ENCODE measurements at regions not wholly inside any gene's neighbourhood (a gene's known extent, or its start where the extent isn't known, plus 50 kb on each side); places are given as distances from the start of the nearest gene placed in this dataset.

DNA sequence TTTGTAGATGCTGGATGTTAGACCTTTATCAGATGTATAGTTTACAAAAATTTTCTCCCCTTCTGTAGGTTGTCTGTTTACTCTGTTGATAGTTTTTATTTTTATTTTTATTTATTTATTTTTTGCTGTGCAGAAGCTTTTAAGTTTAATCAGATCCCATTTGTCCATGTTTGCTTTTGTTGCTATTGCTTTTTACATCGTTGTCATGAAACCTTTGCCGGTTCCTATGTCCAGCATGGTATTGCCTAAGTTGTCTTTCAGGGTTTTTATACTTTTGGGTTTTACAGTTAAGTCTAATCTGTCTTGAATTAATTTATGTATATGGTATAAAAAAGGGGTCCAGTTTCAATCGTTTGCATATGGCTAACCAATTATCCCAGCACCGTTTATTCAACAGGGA is 819.5 kb downstream of the KCNT2 start:
- ChIA-PET CTCF (no interaction called here), POLR2A (no interaction called here)
- H3K27me3 ChIP-seq (ENCODE audit: insufficient read depth, low read length, poor library complexity, severe bottlenecking), result no peaks in the 10 kb centered on the region
- H3K27ac ChIP-seq (ENCODE audit: low read depth, low read length), result no peak overlapping the region
- no peak for DNase-seq
- peaks cover 2 to 6% (median 3%) of the 10 kb centered on the region in 5 donors for H3K9me3 Mint-ChIP-seq
- no peaks in the 10 kb centered on the region for H3K36me3 Mint-ChIP-seq
- H3K9me3 ChIP-seq (ENCODE audit: low read length), result no peaks in the 10 kb centered on the region
- H3K4me3 Mint-ChIP-seq, result no peak overlapping the region
- no peaks in the 10 kb centered on the region for H3K36me3 ChIP-seq (ENCODE audit: insufficient read depth, low read length)
- no peaks in the 10 kb centered on the region for H3K4me1 Mint-ChIP-seq
- H3K4me3 ChIP-seq (ENCODE audit: low read length), result no peak overlapping the region
- H3K4me1 ChIP-seq (ENCODE audit: insufficient read depth, low read length), result no peaks in the 10 kb centered on the region
- H3K27ac Mint-ChIP-seq, result no peak overlapping the region
- H3K27me3 Mint-ChIP-seq, result no peaks in the 10 kb centered on the region

DNA sequence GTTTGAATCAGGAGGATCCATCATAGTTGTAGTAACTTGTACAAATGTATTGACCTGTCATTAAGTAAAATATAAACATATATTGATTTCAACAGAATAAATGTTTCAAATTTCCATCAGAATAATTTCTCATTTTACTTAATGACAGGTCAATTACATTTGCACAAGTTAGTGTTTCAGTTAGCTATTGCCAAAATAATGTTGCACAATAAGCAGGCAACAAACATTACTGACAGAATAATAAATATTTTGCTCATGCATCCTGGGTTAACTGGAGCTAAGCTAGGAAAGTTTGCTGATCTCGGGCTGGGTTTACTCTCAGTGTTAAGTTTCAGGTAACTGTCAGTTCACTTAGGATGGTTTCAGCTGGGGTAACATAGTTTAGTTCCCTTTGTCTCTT is 822.4 kb downstream of the KCNT2 start:
- POLR2A ChIA-PET, result no interaction called here
- DNase-seq, result no peak
- Histone ChIP-seq H3K4me1 (ENCODE audit: insufficient read depth, low read length) (no peaks in the 10 kb centered on the region), H3K9me3 (ENCODE audit: low read length) (no peaks in the 10 kb centered on the region), H3K4me3 (ENCODE audit: low read length) (no peak overlapping the region), H3K36me3 (ENCODE audit: insufficient read depth, low read length) (no peaks in the 10 kb centered on the region), H3K27me3 (ENCODE audit: insufficient read depth, low read length, poor library complexity, severe bottlenecking) (no peaks in the 10 kb centered on the region), H3K27ac (ENCODE audit: low read depth, low read length) (no peak overlapping the region)
- Mint-ChIP-seq H3K27me3 (no peaks in the 10 kb centered on the region), H3K27ac (no peak overlapping the region), H3K36me3 (no peaks in the 10 kb centered on the region), H3K4me3 (no peak overlapping the region), H3K9me3 (peaks cover 2 to 8% (median 3%) of the 10 kb centered on the region in 5 donors), H3K4me1 (no peaks in the 10 kb centered on the region)
- CTCF ChIA-PET, result no interaction called here

DNA sequence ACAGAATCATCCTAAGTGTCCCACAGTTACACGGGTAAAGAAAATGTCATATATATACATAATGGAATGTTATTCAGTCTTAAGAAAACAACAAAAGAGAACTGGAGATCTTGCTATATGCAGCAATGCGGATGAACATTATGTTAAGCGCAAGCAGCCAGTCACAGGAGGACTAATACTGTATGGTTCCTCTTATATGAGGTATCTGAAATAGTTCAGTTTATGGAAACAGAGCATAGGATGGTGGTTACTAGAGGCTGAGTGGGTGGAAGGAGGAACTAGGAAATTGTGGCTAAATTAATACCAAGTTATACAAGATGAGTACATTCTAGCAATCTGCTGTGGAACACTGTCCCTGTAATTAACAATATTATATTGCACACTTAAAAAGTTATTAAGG is 834.3 kb downstream of the KCNT2 start:
- H3K27me3 Mint-ChIP-seq, result no peaks in the 10 kb centered on the region
- ChIA-PET CTCF (no interaction called here), POLR2A (no interaction called here)
- Histone ChIP-seq H3K9me3 (ENCODE audit: low read length) (no peaks in the 10 kb centered on the region), H3K4me3 (ENCODE audit: low read length) (no peak overlapping the region), H3K27me3 (ENCODE audit: insufficient read depth, low read length, poor library complexity, severe bottlenecking) (no peaks in the 10 kb centered on the region), H3K4me1 (ENCODE audit: insufficient read depth, low read length) (no peaks in the 10 kb centered on the region), H3K27ac (ENCODE audit: low read depth, low read length) (no peak overlapping the region), H3K36me3 (ENCODE audit: insufficient read depth, low read length) (no peaks in the 10 kb centered on the region)
- H3K27ac Mint-ChIP-seq, result no peak overlapping the region
- no peak for DNase-seq
- no peak overlapping the region for H3K4me3 Mint-ChIP-seq
- no peaks in the 10 kb centered on the region for H3K36me3 Mint-ChIP-seq
- no peaks in the 10 kb centered on the region for H3K4me1 Mint-ChIP-seq
- H3K9me3 Mint-ChIP-seq, result peaks cover 0 to under 1% (median 0%) of the 10 kb centered on the region in 5 donors

DNA sequence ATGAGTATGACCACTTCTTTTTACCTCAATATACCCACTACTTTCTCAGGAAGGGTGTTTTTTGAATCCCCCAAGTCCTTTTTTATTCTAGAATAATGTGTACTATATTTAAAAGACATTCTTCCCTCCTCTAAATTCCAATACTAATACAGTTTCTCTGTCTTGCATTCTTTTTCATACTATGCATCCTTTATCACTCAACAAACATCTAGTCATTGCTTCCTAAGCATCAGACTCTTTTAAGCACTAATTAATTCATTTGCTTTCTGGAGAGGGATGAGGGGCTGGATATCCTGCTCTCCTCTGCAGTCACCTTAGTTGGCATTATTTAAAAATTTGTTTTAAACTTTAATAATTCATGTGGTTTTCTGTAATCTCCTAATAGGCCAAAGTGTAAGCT is 838.8 kb downstream of the KCNT2 start:
- Mint-ChIP-seq H3K4me3 (no peak overlapping the region), H3K27ac (no peak overlapping the region), H3K4me1 (no peaks in the 10 kb centered on the region), H3K27me3 (no peaks in the 10 kb centered on the region), H3K36me3 (no peaks in the 10 kb centered on the region), H3K9me3 (no peaks in the 10 kb centered on the region)
- no peaks in the 10 kb centered on the region for H3K36me3 ChIP-seq (ENCODE audit: insufficient read depth, low read length)
- H3K9me3 ChIP-seq (ENCODE audit: low read length), result no peaks in the 10 kb centered on the region
- H3K27me3 ChIP-seq (ENCODE audit: insufficient read depth, low read length, poor library complexity, severe bottlenecking), result no peaks in the 10 kb centered on the region
- H3K4me1 ChIP-seq (ENCODE audit: insufficient read depth, low read length), result no peaks in the 10 kb centered on the region
- H3K4me3 ChIP-seq (ENCODE audit: low read length), result no peak overlapping the region
- ChIA-PET POLR2A (no interaction called here), CTCF (no interaction called here)
- no peak for DNase-seq
- H3K27ac ChIP-seq (ENCODE audit: low read depth, low read length), result no peak overlapping the region

DNA sequence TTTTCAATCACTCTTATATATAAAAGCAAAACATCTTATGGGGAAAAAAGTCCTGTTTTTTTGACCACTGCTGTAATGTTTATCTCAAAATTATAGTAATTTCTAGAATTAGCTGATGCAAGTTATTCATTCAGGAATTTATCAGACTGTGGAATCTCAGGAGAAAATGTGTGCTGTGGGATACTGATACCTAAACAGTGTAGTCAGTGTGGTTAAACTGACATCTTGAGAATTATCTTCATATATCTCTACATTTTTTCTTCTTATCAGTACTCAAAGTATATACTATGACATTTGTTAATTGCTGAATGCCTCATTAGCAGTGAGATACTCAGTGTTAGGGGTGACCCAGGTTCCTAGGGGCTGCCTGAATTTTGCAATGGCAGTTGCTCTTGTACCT is 839.3 kb downstream of the KCNT2 start:
- no peaks in the 10 kb centered on the region for H3K36me3 ChIP-seq (ENCODE audit: insufficient read depth, low read length)
- H3K27ac ChIP-seq (ENCODE audit: low read depth, low read length), result no peak overlapping the region
- ChIA-PET CTCF (no interaction called here), POLR2A (no interaction called here)
- Mint-ChIP-seq H3K4me3 (no peak overlapping the region), H3K9me3 (no peaks in the 10 kb centered on the region), H3K27me3 (no peaks in the 10 kb centered on the region), H3K27ac (no peak overlapping the region), H3K36me3 (no peaks in the 10 kb centered on the region), H3K4me1 (no peaks in the 10 kb centered on the region)
- no peaks in the 10 kb centered on the region for H3K9me3 ChIP-seq (ENCODE audit: low read length)
- no peak overlapping the region for H3K4me3 ChIP-seq (ENCODE audit: low read length)
- no peaks in the 10 kb centered on the region for H3K4me1 ChIP-seq (ENCODE audit: insufficient read depth, low read length)
- no peaks in the 10 kb centered on the region for H3K27me3 ChIP-seq (ENCODE audit: insufficient read depth, low read length, poor library complexity, severe bottlenecking)
- DNase-seq, result no peak

DNA sequence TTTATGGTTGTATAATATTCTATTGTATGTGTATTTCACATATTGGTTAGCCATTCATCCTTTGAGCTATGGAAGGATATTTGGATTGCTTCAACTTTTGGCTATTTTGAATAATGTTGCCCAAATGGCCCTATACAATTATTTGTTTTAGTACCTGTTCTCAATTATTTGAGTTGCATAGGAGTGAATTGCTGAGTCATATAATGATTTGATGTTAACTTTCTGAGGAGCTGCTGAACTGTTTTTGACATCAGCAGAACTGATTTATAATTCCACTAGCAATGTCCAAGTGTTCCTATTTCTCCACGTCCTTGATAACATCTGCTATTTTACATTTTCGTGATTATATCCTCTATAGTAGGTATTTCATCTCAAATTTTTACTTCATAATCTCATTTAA is 839.9 kb downstream of the KCNT2 start:
- ChIA-PET CTCF (no interaction called here), POLR2A (no interaction called here)
- Mint-ChIP-seq H3K4me1 (no peaks in the 10 kb centered on the region), H3K27me3 (no peaks in the 10 kb centered on the region), H3K36me3 (no peaks in the 10 kb centered on the region), H3K9me3 (no peaks in the 10 kb centered on the region), H3K27ac (no peak overlapping the region), H3K4me3 (no peak overlapping the region)
- no peak overlapping the region for H3K27ac ChIP-seq (ENCODE audit: low read depth, low read length)
- H3K36me3 ChIP-seq (ENCODE audit: insufficient read depth, low read length), result no peaks in the 10 kb centered on the region
- DNase-seq, result no peak
- no peak overlapping the region for H3K4me3 ChIP-seq (ENCODE audit: low read length)
- no peaks in the 10 kb centered on the region for H3K27me3 ChIP-seq (ENCODE audit: insufficient read depth, low read length, poor library complexity, severe bottlenecking)
- no peaks in the 10 kb centered on the region for H3K9me3 ChIP-seq (ENCODE audit: low read length)
- H3K4me1 ChIP-seq (ENCODE audit: insufficient read depth, low read length), result no peaks in the 10 kb centered on the region

DNA sequence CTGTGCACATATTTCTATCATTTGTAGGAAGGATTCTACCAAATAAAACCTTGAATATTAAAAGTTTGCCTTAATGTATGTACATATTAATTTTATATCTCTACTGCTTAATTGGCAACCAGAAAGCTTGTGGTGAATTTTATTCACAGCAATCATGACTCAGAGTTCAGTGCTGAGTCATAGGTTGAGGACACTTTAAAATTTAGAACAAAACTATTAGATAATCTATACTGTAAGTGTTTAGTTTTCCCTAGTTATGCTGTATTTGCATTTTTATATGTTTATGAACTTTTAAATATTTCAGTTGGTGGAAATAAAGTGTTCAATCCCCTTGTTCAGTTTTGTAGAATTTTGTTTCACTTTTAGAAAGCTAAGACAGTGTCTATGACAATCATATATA is 841.5 kb downstream of the KCNT2 start:
- Mint-ChIP-seq H3K27me3 (no peaks in the 10 kb centered on the region), H3K4me3 (no peak overlapping the region), H3K27ac (no peak overlapping the region), H3K36me3 (no peaks in the 10 kb centered on the region), H3K4me1 (no peaks in the 10 kb centered on the region), H3K9me3 (no peaks in the 10 kb centered on the region)
- POLR2A ChIA-PET, result no interaction called here
- no peaks in the 10 kb centered on the region for H3K27me3 ChIP-seq (ENCODE audit: insufficient read depth, low read length, poor library complexity, severe bottlenecking)
- no peak for DNase-seq
- H3K36me3 ChIP-seq (ENCODE audit: insufficient read depth, low read length), result no peaks in the 10 kb centered on the region
- no peaks in the 10 kb centered on the region for H3K4me1 ChIP-seq (ENCODE audit: insufficient read depth, low read length)
- H3K9me3 ChIP-seq (ENCODE audit: low read length), result no peaks in the 10 kb centered on the region
- CTCF ChIA-PET, result no interaction called here
- H3K4me3 ChIP-seq (ENCODE audit: low read length), result no peak overlapping the region
- H3K27ac ChIP-seq (ENCODE audit: low read depth, low read length), result no peak overlapping the region

DNA sequence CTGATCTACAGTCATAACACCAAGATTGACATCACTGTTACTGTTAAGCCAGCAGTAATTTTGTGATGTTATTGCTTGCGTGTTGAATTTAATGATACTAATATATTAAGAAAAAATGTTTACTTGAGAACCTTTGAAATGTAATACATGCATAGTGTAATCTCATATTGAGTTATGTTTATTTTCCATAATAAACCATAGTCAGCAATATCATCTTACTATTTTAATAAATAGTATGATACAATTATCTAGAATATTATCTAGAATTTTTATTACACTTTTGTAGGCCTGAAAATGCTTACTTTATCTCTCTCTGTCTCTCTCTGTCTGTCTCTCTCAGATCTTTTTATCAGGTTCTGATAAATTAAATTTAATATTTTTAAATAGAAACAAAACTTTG is 843.1 kb downstream of the KCNT2 start:
- no peaks in the 10 kb centered on the region for H3K4me1 Mint-ChIP-seq
- ChIA-PET POLR2A (no interaction called here), CTCF (no interaction called here)
- H3K27ac Mint-ChIP-seq, result no peak overlapping the region
- DNase-seq, result no peak
- no peaks in the 10 kb centered on the region for H3K4me1 ChIP-seq (ENCODE audit: insufficient read depth, low read length)
- H3K27me3 Mint-ChIP-seq, result no peaks in the 10 kb centered on the region
- no peaks in the 10 kb centered on the region for H3K36me3 ChIP-seq (ENCODE audit: insufficient read depth, low read length)
- no peak overlapping the region for H3K4me3 Mint-ChIP-seq
- H3K27ac ChIP-seq (ENCODE audit: low read depth, low read length), result no peak overlapping the region
- no peaks in the 10 kb centered on the region for H3K9me3 ChIP-seq (ENCODE audit: low read length)
- H3K27me3 ChIP-seq (ENCODE audit: insufficient read depth, low read length, poor library complexity, severe bottlenecking), result no peaks in the 10 kb centered on the region
- no peak overlapping the region for H3K4me3 ChIP-seq (ENCODE audit: low read length)
- no peaks in the 10 kb centered on the region for H3K9me3 Mint-ChIP-seq
- no peaks in the 10 kb centered on the region for H3K36me3 Mint-ChIP-seq

DNA sequence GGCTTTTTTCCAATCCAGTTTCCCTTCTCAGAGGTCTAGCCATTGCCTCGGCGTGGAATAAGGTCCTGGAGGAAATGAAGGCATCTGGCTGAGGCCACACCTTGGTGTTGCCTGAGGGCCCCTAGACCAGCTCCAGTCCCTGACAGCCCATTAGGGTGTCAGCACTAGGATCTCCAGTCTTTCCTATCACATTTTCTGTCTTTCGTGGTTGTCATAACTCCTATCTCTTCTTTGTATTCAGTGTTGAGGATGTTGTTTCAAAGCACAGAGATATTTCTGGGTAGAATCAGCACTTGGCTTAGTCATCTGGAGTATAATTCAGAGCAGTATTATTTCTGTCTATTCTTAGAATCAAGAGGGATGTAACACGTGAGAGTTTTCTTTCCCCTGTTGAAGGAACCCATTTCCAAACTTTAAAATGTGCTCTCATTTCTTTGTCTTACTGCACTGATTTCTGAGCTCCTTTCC is 844.3 kb downstream of the KCNT2 start:
- DNase-seq, result no peak
- CTCF ChIA-PET, result no interaction called here
- no peak overlapping the region for H3K4me3 ChIP-seq (ENCODE audit: low read length)
- H3K9me3 ChIP-seq (ENCODE audit: low read length), result no peaks in the 10 kb centered on the region
- H3K27ac Mint-ChIP-seq, result no peak overlapping the region
- peaks cover 0 to 2% (median 0%) of the 10 kb centered on the region in 5 donors for H3K9me3 Mint-ChIP-seq
- POLR2A ChIA-PET, result no interaction called here
- no peaks in the 10 kb centered on the region for H3K4me1 Mint-ChIP-seq
- no peaks in the 10 kb centered on the region for H3K4me1 ChIP-seq (ENCODE audit: insufficient read depth, low read length)
- no peaks in the 10 kb centered on the region for H3K27me3 Mint-ChIP-seq
- H3K36me3 ChIP-seq (ENCODE audit: insufficient read depth, low read length), result no peaks in the 10 kb centered on the region
- H3K27me3 ChIP-seq (ENCODE audit: insufficient read depth, low read length, poor library complexity, severe bottlenecking), result no peaks in the 10 kb centered on the region
- no peak overlapping the region for H3K4me3 Mint-ChIP-seq
- no peaks in the 10 kb centered on the region for H3K36me3 Mint-ChIP-seq
- no peak overlapping the region for H3K27ac ChIP-seq (ENCODE audit: low read depth, low read length)
